ENCODE measurements at regions not wholly inside any gene's neighbourhood (a gene's known extent, or its start where the extent isn't known, plus 50 kb on each side); places are given as distances from the start of the nearest gene placed in this dataset.
"Not testable (repeated sequence)": the region's sequence is repeated elsewhere in the genome, so short reads cannot be mapped to it uniquely, and the experiment has no call there.

GRCh38 chr10:125535559-125535958, 147.4 kb downstream of the TEX36 start:
- H3K27ac ChIP-seq (ENCODE audit: low read length) = no peak overlapping the region

GRCh38 chr10:125534515-125534914, 148.4 kb downstream of the TEX36 start:
- no peaks in the 10 kb centered on the region for H3K9me3 ChIP-seq (ENCODE audit: insufficient read depth, low read depth, low read length)
- H3K27ac ChIP-seq (ENCODE audit: low read length) = no peak overlapping the region
- no peak overlapping the region for H3K9ac ChIP-seq (ENCODE audit: low read depth, low read length)
- H3K4me1 ChIP-seq (ENCODE audit: insufficient read depth, low read length) = no peaks in the 10 kb centered on the region
- H3K4me3 ChIP-seq (ENCODE audit: low read length) = no peak overlapping the region
- no peaks in the 10 kb centered on the region for H3K36me3 ChIP-seq (ENCODE audit: insufficient read depth, low read depth, low read length)
- H3K27me3 ChIP-seq (ENCODE audit: insufficient read depth, low read length) = no peaks in the 10 kb centered on the region

More at GRCh38 chr10:125535559-125535958, 147.4 kb downstream of the TEX36 start:
- no peak overlapping the region for H3K4me3 ChIP-seq (ENCODE audit: low read length)
- H3K9ac ChIP-seq (ENCODE audit: low read depth, low read length) = no peak overlapping the region
- H3K27me3 ChIP-seq (ENCODE audit: insufficient read depth, low read length) = no peaks in the 10 kb centered on the region
- no peaks in the 10 kb centered on the region for H3K36me3 ChIP-seq (ENCODE audit: insufficient read depth, low read depth, low read length)
- H3K9me3 ChIP-seq (ENCODE audit: insufficient read depth, low read depth, low read length) = no peaks in the 10 kb centered on the region
- H3K4me1 ChIP-seq (ENCODE audit: insufficient read depth, low read length) = no peaks in the 10 kb centered on the region

GRCh38 chr10:125533866-125534265, 149.1 kb downstream of the TEX36 start:
- no peaks in the 10 kb centered on the region for H3K27me3 ChIP-seq (ENCODE audit: insufficient read depth, low read length)

DNA sequence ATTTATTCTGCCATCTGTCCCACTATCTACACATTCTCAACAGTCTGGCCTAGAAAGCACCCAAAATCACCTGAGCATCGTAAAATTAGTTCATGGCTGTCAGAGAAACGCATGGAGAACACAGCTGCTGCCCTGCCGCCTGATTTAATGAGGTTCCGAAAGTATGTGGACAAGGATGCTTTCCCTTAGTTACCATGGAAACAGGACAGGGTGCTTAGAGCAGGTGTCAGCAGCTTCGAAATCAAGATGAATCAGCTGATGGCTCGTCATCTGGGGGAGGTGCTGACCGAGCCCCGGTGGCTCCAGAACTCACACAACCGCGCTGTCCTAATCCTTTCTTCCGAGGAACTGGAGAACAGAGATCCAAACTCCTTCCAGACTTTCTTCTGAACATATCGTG, 151.5 kb downstream of the TEX36 start:
- H3K4me3 ChIP-seq (ENCODE audit: low read length) = no peak overlapping the region
- no peaks in the 10 kb centered on the region for H3K36me3 ChIP-seq (ENCODE audit: insufficient read depth, low read depth, low read length)
- no peaks in the 10 kb centered on the region for H3K4me1 ChIP-seq (ENCODE audit: insufficient read depth, low read length)
- no peak overlapping the region for H3K27ac ChIP-seq (ENCODE audit: low read length)
- no peaks in the 10 kb centered on the region for H3K9me3 ChIP-seq (ENCODE audit: insufficient read depth, low read depth, low read length)
- no peak overlapping the region for H3K9ac ChIP-seq (ENCODE audit: low read depth, low read length)
- no peaks in the 10 kb centered on the region for H3K27me3 ChIP-seq (ENCODE audit: insufficient read depth, low read length)

More at GRCh38 chr10:125533866-125534265, 149.1 kb downstream of the TEX36 start:
- Histone ChIP-seq H3K27ac (ENCODE audit: low read length) (no peak overlapping the region), H3K36me3 (ENCODE audit: insufficient read depth, low read depth, low read length) (no peaks in the 10 kb centered on the region), H3K4me1 (ENCODE audit: insufficient read depth, low read length) (no peaks in the 10 kb centered on the region), H3K9me3 (ENCODE audit: insufficient read depth, low read depth, low read length) (no peaks in the 10 kb centered on the region), H3K9ac (ENCODE audit: low read depth, low read length) (no peak overlapping the region), H3K4me3 (ENCODE audit: low read length) (no peak overlapping the region)

- H3K4me3 ChIP-seq (ENCODE audit: low read length) = no peak overlapping the region
- H3K9me3 ChIP-seq (ENCODE audit: insufficient read depth, low read depth, low read length) = no peaks in the 10 kb centered on the region
- no peaks in the 10 kb centered on the region for H3K36me3 ChIP-seq (ENCODE audit: insufficient read depth, low read depth, low read length)
- H3K9ac ChIP-seq (ENCODE audit: low read depth, low read length) = no peak overlapping the region
- no peaks in the 10 kb centered on the region for H3K27me3 ChIP-seq (ENCODE audit: insufficient read depth, low read length)
- H3K27ac ChIP-seq (ENCODE audit: low read length) = no peak overlapping the region
- no peaks in the 10 kb centered on the region for H3K4me1 ChIP-seq (ENCODE audit: insufficient read depth, low read length)
Observed at GRCh38 chr10:125523347-125523746, 159.6 kb downstream of the TEX36 start.

GRCh38 chr10:125521721-125522680, 161.0 kb downstream of the TEX36 start:
- H3K36me3 ChIP-seq (ENCODE audit: insufficient read depth, low read depth, low read length) = no peaks in the 10 kb centered on the region
- no peaks in the 10 kb centered on the region for H3K27me3 ChIP-seq (ENCODE audit: insufficient read depth, low read length)

DNA sequence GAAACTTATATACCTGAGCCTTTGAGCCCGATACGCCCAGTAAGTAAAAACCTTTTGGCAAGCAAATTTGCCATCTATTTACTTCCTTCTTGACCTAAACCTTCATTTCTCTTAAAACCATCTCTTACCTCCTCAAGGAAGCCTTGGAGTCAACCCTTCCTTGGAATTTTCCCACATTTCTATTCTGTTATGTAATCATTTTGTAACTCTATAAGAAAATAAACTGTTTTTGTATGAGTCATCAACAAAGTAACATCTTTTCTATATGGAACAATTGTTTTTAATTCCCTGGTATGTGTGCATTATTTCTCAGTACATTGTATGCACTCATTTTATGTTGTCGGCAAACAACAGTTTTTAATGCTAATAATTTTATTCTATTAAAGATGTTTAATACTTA, 162.0 kb downstream of the TEX36 start:
- H3K36me3 ChIP-seq (ENCODE audit: insufficient read depth, low read depth, low read length) = no peaks in the 10 kb centered on the region

More at GRCh38 chr10:125521721-125522680, 161.0 kb downstream of the TEX36 start:
- Histone ChIP-seq H3K4me3 (ENCODE audit: low read length) (no peak overlapping the region), H3K27ac (ENCODE audit: low read length) (no peak overlapping the region), H3K4me1 (ENCODE audit: insufficient read depth, low read length) (no peaks in the 10 kb centered on the region), H3K9me3 (ENCODE audit: insufficient read depth, low read depth, low read length) (0 out of 2 replicates have a peak, but pooled peaks cover 3% of the 10 kb centered on the region), H3K9ac (ENCODE audit: low read depth, low read length) (no peak overlapping the region)

GRCh38 chr10:125518397-125518796, 164.6 kb downstream of the TEX36 start:
- H3K4me3 ChIP-seq (ENCODE audit: low read length) = not testable (repeated sequence)

More for the DNA sequence above, 162.0 kb downstream of the TEX36 start:
- H3K9ac ChIP-seq (ENCODE audit: low read depth, low read length) = no peak overlapping the region
- H3K4me1 ChIP-seq (ENCODE audit: insufficient read depth, low read length) = no peaks in the 10 kb centered on the region
- no peak overlapping the region for H3K4me3 ChIP-seq (ENCODE audit: low read length)
- H3K9me3 ChIP-seq (ENCODE audit: insufficient read depth, low read depth, low read length) = 0 out of 2 replicates have a peak, but pooled peaks cover 4% of the 10 kb centered on the region
- H3K27ac ChIP-seq (ENCODE audit: low read length) = no peak overlapping the region
- H3K27me3 ChIP-seq (ENCODE audit: insufficient read depth, low read length) = no peaks in the 10 kb centered on the region

DNA sequence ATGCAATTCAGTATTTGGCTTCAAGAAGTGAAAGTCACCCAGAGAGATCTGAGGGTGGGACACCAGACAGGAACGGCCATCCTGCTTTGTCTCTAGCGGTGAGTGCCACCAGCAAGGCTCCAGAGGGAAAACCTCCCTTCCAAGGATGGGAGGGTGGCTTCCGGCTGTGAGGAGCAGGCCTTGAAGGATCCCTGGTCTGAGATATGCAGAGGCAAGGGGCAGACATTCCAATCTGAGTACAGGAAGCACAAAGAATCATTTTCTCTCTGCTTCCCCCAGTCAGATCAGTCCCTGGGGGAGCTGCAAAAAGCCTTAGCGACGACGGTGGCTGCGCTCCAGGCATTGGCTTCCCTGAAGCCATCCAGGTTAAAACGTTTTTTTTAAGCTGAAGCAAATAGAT, 167.4 kb downstream of the TEX36 start:
- no peak overlapping the region for H3K4me3 ChIP-seq (ENCODE audit: low read length)
- no peak overlapping the region for H3K9ac ChIP-seq (ENCODE audit: low read depth, low read length)
- peaks cover 6% of the 10 kb centered on the region; the same call in 1 of the 2 replicates for H3K9me3 ChIP-seq (ENCODE audit: insufficient read depth, low read depth, low read length)
- no peak overlapping the region for H3K27ac ChIP-seq (ENCODE audit: low read length)
- H3K4me1 ChIP-seq (ENCODE audit: insufficient read depth, low read length) = peaks cover 19% of the 10 kb centered on the region; the same call in 1 of the 2 replicates
- H3K36me3 ChIP-seq (ENCODE audit: insufficient read depth, low read depth, low read length) = no peaks in the 10 kb centered on the region
- H3K27me3 ChIP-seq (ENCODE audit: insufficient read depth, low read length) = no peaks in the 10 kb centered on the region

More at GRCh38 chr10:125518397-125518796, 164.6 kb downstream of the TEX36 start:
- not testable (repeated sequence) for H3K9me3 ChIP-seq (ENCODE audit: insufficient read depth, low read depth, low read length); H3K9ac ChIP-seq (ENCODE audit: low read depth, low read length); H3K36me3 ChIP-seq (ENCODE audit: insufficient read depth, low read depth, low read length); H3K27ac ChIP-seq (ENCODE audit: low read length); H3K27me3 ChIP-seq (ENCODE audit: insufficient read depth, low read length)
- H3K4me1 ChIP-seq (ENCODE audit: insufficient read depth, low read length) = peaks cover 19% of the 10 kb centered on the region; the same call in 1 of the 2 replicates

- Histone ChIP-seq H3K4me3 (ENCODE audit: low read length) (0 out of 2 replicates have a peak overlapping the region, but pooled peaks have one; percentile 20), H3K36me3 (ENCODE audit: insufficient read depth, low read depth, low read length) (no peaks in the 10 kb centered on the region)
Observed at GRCh38 chr10:125514206-125515162, 168.5 kb downstream of the TEX36 start.

DNA sequence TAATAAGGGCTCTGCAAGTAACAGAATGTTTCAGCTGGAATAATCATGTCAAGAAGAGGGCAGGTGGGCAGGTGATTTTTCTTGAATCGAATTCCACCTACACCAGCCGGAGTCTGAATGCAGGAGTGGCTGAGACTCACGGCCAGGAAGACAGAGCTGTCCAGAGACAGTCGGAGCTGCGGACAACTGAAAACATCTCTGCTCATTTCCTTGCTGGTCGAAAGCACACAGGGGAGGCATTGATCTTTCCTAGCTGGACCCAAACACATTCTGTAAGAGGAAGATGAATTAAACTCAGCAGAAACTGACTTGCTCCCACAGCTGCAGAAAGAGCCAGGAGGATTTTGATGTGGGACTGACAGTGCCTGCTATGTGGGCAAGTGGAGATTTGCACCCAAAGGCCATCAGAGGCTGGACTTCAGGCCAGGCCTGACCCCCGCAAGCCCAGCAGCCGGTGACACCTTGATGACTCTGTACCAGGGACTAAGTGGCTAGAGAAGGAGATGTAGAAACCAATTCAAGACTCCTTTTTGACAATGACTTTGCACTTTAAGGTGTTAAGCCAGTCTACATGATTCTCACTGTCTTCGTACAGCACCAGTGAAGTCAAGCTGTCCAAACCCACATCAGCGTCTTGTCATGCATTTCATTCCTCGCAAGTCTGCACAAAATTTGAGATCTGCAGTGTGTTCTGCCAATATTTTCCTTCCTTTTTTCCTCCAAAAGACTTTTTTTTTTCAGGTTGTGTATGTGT, 169.4 kb downstream of the TEX36 start:
- peaks cover 19% of the 10 kb centered on the region; the same call in 1 of the 2 replicates for H3K4me1 ChIP-seq (ENCODE audit: insufficient read depth, low read length)
- no peaks in the 10 kb centered on the region for H3K27me3 ChIP-seq (ENCODE audit: insufficient read depth, low read length)
- no peak overlapping the region for H3K4me3 ChIP-seq (ENCODE audit: low read length)
- peaks cover 21% of the 10 kb centered on the region for H3K9me3 ChIP-seq (ENCODE audit: insufficient read depth, low read depth, low read length)
- H3K27ac ChIP-seq (ENCODE audit: low read length) = no peak overlapping the region
- no peaks in the 10 kb centered on the region for H3K36me3 ChIP-seq (ENCODE audit: insufficient read depth, low read depth, low read length)
- H3K9ac ChIP-seq (ENCODE audit: low read depth, low read length) = no peak overlapping the region

More at GRCh38 chr10:125514206-125515162, 168.5 kb downstream of the TEX36 start:
- H3K27ac ChIP-seq (ENCODE audit: low read length) = no peak overlapping the region
- no peak overlapping the region for H3K9ac ChIP-seq (ENCODE audit: low read depth, low read length)
- peaks cover 19% of the 10 kb centered on the region; the same call in 1 of the 2 replicates for H3K4me1 ChIP-seq (ENCODE audit: insufficient read depth, low read length)
- H3K27me3 ChIP-seq (ENCODE audit: insufficient read depth, low read length) = no peaks in the 10 kb centered on the region
- H3K9me3 ChIP-seq (ENCODE audit: insufficient read depth, low read depth, low read length) = peaks cover 16% of the 10 kb centered on the region

All from iPS-20b (cell line).